Upper lobe of right lung (tissue), 1 donor: ENCODE measurements at regions not wholly inside any gene's neighbourhood (a gene's known extent, or its start where the extent isn't known, plus 50 kb on each side); places are given as distances from the start of the nearest gene placed in this dataset.

Experiments
- ATAC-seq: fragments of 200-7000 bp; cut with Tn5 transposase; one replicate; pipeline ENCODE4 v1.9.1; 2020; ENCODE audit warnings: mild to moderate bottlenecking, moderate library complexity
- DNase-seq: peaks from one replicate; pipeline ENCODE4 v3.0.0-alpha.2; 2020
- H3K27ac ChIP-seq: fragments of 200-600 bp; one replicate; pipeline ENCODE4 v1.8.0; 2022
- H3K27me3 ChIP-seq: fragments of 200-600 bp; one replicate; pipeline ENCODE4 v1.8.0; 2022; ENCODE audit warnings: mild to moderate bottlenecking
- H3K36me3 ChIP-seq: fragments of 200-600 bp; one replicate; pipeline ENCODE4 v1.8.0; 2022
- H3K4me1 ChIP-seq: fragments of 200-600 bp; one replicate; pipeline ENCODE4 v1.8.0; 2022
- H3K4me3 ChIP-seq: fragments of 200-600 bp; one replicate; pipeline ENCODE4 v1.8.0; 2022; ENCODE audit warnings: mild to moderate bottlenecking
- H3K9me3 ChIP-seq: fragments of 200-600 bp; one replicate; pipeline ENCODE4 v1.8.0; 2022
- CTCF ChIP-seq: fragments of 200-600 bp; IDR thresholded peaks from one replicate; pipeline ENCODE4 v1.8.0; 2022; ENCODE audit warnings: antibody characterized with exemption
- intact Hi-C: fragments of 100-400 bp; cut with DNase I; formaldehyde crosslinking; loops from one replicate; pipeline ENCODE4 v1.11.0; 2022
- donor health status: DM: no; HTN: yes; CAD: no; lungs with severe emphysema.

DNA sequence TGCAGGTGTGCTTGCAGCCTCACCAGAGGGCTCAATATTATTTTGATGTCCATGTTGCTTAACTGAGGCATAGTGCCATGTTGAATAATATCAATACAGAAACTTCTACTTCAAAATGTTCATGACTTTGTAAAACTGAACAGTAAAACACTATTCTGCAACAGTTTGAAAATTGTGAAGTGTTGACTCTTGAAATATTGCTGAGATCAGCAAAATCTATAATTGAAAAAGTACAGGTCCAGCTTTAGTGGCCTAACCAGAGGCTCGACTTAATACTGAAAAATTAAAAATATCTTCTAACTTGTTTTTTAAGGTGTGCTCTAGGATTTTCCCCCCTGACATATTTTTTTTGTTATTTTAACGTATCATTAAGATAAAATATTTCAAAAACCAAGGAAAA lies 1460.7 kb downstream of the EFNB2 start:
- H3K4me1 ChIP-seq = no peaks in the 10 kb centered on the region
- ATAC-seq = no peak
- H3K27ac ChIP-seq = no peak overlapping the region
- H3K27me3 ChIP-seq = no peaks in the 10 kb centered on the region
- intact Hi-C loops = no loop called here
- no peak overlapping the region for H3K4me3 ChIP-seq
- DNase-seq = no peak
- no peaks in the 10 kb centered on the region for H3K36me3 ChIP-seq
- H3K9me3 ChIP-seq = no peaks in the 10 kb centered on the region
- no peak for TF ChIP-seq CTCF

DNA sequence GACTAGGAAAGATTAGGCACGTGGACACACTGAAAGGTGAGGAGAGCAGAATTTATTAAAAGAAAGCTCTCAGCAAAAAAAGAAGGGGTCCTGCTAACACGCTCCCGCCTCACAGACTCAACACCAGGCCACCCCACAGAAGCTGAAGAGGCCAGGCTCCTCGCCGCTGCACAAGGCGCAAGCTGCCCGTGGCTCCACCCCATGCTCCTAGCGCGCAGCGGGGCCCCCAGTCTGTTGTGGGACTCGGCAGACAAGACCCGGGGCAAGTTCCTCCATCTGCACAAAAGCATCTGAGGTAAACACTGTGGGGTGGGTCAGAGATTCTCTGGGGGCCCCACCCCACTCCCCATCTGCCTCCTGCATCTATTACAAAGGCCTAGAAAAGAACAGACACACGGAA lies 1462.4 kb downstream of the EFNB2 start:
- no peak for ATAC-seq
- H3K9me3 ChIP-seq = no peaks in the 10 kb centered on the region
- H3K36me3 ChIP-seq = no peaks in the 10 kb centered on the region
- DNase-seq = no peak
- no peaks in the 10 kb centered on the region for H3K27me3 ChIP-seq
- H3K4me3 ChIP-seq = no peak overlapping the region
- no peaks in the 10 kb centered on the region for H3K4me1 ChIP-seq
- TF ChIP-seq CTCF = no peak
- H3K27ac ChIP-seq = no peak overlapping the region
- intact Hi-C loops = no loop called here

DNA sequence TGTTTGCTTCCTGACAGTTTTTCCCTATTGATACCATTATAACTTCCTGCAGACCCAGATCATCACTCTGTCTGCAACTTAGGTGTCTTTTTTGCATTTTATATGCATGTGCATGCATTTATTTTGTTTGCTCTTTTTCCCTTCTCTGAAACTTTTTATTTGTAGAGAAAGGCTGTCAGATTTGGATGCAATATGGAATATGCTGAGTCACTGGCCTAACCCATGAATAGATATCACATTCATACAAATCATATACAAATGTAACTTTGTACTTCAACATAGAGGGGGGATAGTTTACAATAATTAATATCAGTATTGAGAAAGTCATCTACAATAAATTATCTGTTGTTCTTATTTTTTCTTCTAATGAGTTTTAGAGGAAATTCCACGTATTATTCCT lies 1465.0 kb downstream of the EFNB2 start:
- Histone ChIP-seq H3K27me3 (no peaks in the 10 kb centered on the region), H3K27ac (no peak overlapping the region), H3K4me1 (no peaks in the 10 kb centered on the region), H3K9me3 (no peaks in the 10 kb centered on the region), H3K4me3 (no peak overlapping the region), H3K36me3 (no peaks in the 10 kb centered on the region)
- DNase-seq = no peak
- intact Hi-C loops = no loop called here
- TF ChIP-seq CTCF = no peak
- no peak for ATAC-seq

- Histone ChIP-seq H3K36me3 (no peaks in the 10 kb centered on the region), H3K27me3 (no peaks in the 10 kb centered on the region), H3K27ac (no peak overlapping the region), H3K4me3 (no peak overlapping the region), H3K9me3 (no peaks in the 10 kb centered on the region), H3K4me1 (no peaks in the 10 kb centered on the region)
- intact Hi-C loops = no loop called here
- ATAC-seq = no peak
- no peak for TF ChIP-seq CTCF
- DNase-seq = no peak
Observed at GRCh38 chr13:105069106-105069505, 1466.4 kb downstream of the EFNB2 start.

DNA sequence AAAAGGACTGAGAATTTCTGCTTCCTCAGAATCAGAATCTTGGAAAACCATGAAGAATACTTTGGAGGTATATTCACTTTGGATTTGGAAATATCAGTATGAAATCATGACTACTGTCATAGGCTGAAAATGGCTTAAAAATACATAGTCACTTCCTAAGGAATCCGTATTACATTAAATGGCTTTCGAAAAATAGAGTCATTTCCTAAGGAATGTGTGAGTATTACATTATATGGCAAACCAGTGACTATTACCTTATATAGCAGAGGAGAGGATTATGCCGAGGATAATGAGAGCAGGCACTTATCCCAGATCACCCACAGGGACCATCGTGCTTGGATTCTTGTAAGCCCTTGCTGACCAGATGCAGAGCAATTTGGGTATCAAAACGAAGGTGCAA lies 1471.8 kb downstream of the EFNB2 start:
- Histone ChIP-seq H3K27me3 (no peaks in the 10 kb centered on the region), H3K36me3 (no peaks in the 10 kb centered on the region), H3K27ac (no peak overlapping the region), H3K4me3 (no peak overlapping the region), H3K9me3 (no peaks in the 10 kb centered on the region), H3K4me1 (no peaks in the 10 kb centered on the region)
- intact Hi-C loops = no loop called here
- ATAC-seq (no peak), DNase-seq (no peak)
- TF ChIP-seq CTCF = no peak

DNA sequence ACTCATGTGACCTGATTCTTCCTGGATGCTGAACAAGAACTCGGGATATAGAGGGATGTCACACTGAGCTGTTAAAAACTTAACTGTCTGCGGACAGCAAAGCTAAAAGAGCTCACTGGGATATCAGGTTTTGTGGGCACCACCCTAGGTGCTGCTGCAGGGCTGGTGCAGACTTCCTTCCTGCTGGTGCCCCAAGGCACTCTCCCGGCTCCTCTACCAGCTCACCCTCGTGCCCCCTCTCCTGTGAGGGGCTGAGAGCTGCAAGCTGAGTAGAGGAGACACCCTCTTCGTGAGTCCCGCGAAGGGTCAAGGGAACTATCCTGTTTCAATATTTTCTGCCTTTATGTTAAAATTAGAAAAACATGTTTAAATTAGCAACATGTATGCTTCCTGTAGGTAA lies 1475.7 kb downstream of the EFNB2 start:
- H3K4me1 ChIP-seq = no peaks in the 10 kb centered on the region
- no peaks in the 10 kb centered on the region for H3K9me3 ChIP-seq
- DNase-seq (no peak), ATAC-seq (no peak)
- no peak overlapping the region for H3K27ac ChIP-seq
- H3K27me3 ChIP-seq = no peaks in the 10 kb centered on the region
- H3K4me3 ChIP-seq = no peak overlapping the region
- intact Hi-C loops = no loop called here
- no peaks in the 10 kb centered on the region for H3K36me3 ChIP-seq
- TF ChIP-seq CTCF = no peak
